Embryonic facial prominence (tissue), 1 donor: ENCODE measurements at regions not wholly inside any gene's neighbourhood (a gene's known extent, or its start where the extent isn't known, plus 50 kb on each side); places are given as distances from the start of the nearest gene placed in this dataset.

Experiments used
- DNase-seq: peaks from one replicate; pipeline ENCODE4 v3.0.0-alpha.2; 2016; ENCODE audit errors: extremely low spot score

DNA sequence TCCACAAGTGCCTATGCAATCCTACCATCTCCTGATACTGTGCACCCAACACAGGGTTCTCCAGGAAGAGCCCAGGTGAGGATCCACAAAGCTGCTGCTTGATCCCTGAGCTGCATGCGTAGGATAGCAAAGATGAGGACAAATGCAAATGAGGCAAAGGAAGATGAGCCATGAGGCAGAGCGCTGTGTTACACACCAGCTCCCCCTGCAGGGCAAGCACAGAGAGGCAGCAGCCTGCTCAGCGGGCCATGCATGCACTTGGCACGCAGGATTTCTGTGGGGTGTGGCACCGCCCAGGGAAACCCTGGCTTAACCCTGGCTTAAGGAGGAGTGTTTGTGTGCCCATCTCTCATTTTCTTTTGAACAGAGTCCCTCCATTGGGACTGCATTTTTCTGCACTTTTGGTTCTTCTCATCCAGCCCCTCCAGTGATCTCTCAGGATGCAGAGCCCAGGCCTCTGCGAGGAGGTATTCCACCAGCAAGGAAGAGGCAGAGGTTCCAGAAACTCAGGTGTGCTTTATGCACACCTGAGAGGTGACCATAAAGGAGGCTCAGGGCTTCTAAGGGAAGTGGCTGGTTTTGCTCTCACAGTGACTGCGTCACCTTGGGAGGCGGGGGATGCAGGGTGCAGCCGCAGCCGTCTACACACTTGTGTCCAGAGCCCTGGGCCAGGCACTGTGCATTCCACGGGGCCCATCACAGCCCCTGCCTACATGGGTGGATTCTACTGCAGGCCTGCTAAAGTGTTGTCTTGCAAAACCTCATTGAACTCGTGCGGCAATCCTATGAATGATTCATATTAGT lies 973.3 kb upstream of the TMEM132C start:
- DNase-seq, result no peak

DNA sequence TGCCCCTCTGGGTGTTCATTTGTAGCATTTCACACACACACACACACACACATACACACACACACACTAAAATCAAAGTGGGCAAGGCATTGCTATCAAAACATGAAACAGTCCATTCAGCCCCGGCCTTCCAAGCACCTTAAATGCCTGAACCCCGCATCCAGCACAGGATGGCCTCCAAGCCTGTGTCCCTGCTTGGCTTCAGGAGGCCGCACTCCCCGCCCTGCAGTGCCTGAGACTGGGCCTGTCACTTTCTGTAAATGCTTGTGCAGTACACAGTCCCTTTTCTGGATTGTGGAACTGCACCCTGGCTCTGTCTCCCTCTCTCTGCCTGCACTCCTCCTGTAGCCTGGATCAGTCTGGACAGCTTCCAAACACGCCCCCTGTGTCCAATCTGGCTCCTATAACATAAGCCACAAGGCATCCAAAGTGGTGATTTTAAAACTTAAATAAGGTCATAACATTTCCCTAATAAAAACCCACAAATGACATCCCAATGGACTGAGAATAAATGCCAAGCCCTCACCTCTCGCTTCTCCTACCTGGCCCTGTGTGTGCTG lies 972.2 kb upstream of the TMEM132C start:
- no peak for DNase-seq

DNA sequence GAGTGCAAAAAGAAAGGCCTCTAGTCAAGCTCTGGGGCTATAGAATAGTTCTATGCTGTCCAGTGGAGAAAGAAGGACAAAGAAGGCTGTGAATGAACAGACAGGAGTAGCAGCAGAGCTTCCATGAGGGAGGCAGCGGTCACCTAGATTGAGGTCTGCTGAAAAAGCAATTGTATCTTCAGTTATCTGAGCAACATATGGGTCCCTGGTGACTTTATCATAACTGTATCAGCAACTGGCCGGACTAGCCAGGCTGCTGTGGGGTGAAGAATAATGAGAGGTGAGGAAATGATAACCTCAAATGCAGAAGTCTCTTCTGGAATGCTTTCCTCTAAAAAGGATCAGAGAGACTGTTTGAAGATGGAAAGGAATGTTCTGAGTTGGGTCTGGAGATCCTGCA lies 971.3 kb upstream of the TMEM132C start:
- DNase-seq, result no peak

DNA sequence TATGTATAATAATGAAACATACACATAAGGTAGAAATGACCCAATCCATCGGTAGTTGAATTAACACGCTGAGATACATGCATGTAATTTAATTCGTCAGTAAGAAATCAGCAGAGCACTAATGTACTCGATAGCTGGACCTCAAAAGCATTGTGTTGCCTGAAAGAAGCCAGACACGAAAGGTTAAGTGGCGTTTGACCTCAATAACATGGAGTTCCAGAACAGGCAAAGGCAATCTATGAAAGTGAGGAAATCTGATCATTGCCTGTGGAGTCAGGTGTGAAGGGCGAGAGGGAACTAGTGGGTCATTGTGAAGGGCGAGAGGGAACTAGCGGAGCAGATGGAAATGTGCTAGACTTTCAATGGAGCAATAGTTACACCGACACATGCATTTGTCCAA lies 970.4 kb upstream of the TMEM132C start:
- DNase-seq, result no peak

DNA sequence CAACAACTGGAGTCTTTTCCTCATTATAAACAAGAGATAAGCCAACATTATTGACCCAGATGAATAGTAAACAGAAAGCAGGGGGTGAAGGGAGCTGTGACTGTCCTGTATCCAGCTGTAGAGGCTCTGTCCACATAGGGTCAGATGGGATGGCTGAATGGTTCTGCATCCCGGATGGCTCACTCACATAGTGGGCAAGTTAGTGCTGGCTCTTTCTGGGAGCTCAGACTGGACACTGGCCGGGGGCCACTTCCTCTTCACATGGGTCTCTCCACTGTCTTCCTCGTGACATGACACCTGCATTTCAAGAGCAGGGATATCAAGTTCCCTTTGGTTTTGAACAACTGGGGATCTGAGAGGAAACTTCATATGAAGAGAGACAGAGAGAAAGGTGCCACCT lies 969.6 kb upstream of the TMEM132C start:
- DNase-seq, result no peak

DNA sequence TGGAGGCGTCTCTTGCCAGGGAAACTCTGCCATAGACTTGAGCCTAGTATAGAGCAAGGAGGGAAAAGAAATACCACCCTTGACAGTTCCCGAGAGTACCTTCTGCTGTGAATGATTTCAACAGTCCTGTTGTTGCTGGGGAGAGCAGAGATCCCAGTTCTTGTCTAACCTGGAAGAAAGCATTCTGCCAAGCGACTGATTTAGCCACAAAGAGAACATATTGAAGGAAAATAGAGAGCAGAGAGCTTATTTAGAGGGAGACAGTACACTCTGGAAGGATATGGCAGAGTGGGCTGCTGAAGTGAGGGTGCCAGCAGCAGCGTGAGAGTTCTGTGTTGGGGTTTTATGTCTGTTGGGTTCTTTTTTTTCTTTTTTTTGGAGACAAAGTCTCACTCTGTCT lies 966.9 kb upstream of the TMEM132C start:
- DNase-seq, result no peak

DNA sequence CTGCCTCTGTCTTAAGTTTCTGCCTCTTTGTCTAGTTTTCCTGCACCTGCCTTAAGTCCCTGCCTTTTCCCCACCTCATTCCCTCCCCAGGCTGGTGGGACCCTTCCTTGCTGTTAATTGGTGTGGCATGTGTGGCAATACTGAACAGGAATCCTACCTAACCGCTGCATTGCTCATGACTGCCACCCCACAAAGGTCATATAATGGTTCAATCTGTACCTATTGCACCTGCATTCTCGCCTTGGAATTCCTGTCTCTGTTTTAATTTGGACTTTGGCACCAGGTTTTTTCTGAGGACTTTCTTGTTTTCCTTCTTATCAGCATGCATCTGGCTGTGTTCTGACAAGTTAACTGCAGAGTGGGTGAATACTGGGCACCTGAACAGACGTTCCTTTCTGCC lies 966.2 kb upstream of the TMEM132C start:
- DNase-seq, result no peak

DNA sequence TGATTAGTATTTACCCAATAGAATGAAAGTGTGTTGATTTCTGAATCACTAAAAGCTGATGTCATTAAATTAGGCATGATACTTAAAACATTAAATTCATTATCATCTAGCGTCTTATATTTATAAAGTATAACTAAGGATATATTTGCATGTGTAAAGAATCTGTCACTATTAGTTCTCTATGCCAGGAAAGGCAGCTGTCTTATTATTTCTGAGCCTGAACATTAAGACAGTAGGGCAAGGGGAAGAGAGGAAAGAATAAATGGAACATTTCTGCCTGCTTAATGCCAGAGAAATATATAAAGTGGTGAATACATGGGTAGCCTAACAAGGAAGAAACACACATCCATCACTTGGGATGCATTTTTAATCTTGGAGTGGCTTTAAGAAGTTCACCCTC lies 965.1 kb upstream of the TMEM132C start:
- DNase-seq, result no peak

DNA sequence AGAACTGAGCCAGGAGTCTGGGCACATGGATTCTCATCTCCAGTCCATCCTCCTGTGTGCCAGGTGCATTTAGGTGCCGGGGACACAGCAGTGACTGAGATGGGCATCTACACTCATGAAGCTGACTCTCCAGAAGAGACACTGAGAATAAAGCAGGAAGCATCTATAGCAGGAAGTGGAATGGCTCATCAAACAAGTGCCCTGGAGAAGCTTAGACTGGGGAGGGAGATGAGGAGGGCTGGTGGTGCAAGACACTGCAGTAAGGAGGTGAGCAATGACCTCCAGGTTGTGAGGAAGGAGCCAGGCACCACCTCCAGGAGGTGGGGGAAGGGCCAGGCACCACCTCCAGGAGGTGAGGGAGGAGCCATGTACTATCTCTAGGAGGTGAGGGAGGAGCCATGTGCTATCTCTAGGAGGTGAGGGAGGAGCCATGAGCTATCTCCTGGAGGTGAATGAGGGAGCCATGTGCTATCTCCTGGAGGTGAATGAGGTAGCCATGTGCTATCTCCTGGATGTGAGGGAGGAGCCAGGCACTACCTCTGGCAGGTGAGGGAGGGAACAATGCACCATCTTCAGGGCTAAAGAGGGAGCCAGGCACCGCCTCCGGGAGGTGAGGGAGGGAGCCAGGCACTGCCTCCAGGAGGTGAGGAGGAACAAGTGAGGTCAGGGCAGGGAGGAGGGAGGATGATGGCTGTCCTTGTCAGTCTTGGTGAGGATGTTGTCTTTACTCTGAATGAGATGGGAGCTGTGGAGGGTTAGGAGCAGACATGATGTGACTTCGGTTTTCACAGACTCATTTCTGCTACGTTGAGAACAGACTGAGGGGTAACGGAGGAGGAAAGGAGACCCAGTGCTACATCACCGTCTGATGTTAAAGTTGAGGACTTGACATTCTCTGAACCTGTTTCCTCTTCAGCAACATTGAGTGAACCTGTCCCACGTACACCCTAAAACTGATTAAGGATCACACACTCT lies 961.9 kb upstream of the TMEM132C start:
- DNase-seq, result no peak

DNA sequence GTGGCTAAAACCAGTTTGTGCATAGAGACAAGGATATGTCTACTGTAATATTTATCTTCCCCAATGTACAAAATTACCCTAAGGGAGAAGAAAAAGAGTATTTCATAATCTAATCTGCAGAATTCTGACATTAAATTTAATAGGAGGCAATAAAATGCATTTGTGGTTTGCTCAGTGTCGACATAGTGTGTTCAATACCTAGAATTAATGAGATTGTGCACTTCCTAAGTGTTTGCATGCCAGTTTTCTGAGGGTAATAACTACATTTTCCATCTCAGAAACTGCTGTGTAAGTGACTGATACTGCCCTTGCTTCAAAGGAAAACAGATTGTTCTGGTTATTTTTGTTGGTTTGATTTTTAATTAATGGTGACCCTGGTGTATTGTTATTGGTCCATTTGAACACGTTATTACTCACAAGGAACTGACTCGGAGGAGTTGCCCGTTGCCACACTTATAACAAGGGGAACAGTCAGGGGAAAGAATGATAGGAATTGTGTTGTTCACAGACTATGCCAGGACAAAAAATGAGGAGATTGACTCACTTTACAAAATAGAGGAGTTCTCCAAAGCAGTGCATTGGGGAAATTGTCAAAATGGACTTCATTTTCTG lies 960.3 kb upstream of the TMEM132C start:
- no peak for DNase-seq

DNA sequence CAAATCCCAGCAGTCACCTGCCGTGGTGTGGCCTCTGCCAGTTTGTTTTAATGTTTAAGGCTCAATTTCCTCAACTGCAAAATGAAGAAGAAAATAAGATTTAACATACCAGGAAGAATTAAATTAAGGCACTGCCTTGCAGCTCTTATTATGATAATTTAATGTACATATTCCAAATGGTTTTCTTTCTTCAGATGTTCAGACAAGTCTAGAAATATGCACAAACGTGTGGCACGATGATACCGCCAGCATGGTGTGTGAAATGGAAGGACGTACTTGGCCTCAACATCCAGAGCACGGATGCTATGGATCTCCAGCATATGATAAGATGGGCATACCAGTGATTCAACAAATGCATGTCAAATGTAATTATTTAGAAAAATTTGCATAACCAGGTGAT lies 959.4 kb upstream of the TMEM132C start:
- no peak for DNase-seq

DNA sequence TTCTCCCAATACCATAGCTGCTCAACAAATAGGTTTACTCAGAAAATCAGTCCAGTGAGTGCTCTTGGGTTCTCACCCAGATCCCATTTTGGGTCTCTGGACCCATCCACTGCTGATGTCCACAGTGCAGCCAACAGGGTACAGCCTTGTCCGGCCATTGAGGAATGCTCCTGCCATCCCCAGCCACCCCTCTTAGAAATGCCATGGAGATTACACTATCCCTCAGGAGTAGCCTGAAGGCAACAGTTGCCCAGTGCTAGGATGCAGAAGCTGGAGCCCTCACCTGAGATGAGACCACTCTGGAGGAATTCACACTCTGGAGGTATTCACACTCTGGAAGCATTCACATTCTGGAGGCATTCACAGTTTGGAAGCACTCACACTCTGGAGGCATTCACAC lies 958.8 kb upstream of the TMEM132C start:
- DNase-seq, result no peak

DNA sequence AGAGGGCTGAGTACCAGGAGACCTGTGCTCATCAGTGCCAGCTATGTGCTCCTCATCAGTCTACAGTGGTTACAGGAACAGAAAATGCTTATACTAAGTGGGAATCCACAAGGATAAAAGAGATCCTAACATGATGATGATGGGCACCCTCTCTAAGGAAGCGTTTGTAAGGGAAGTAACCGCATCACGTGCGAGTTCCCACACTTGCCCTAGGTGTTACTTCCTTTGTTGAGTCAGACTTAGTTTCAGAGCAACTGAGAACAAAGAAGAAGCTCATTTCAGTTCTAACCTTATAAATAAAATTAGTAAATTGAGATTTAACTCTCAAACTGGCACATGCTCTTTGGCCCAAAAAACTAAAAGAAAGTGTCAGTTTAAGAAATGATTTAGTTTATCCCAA lies 956.4 kb upstream of the TMEM132C start:
- no peak for DNase-seq

DNA sequence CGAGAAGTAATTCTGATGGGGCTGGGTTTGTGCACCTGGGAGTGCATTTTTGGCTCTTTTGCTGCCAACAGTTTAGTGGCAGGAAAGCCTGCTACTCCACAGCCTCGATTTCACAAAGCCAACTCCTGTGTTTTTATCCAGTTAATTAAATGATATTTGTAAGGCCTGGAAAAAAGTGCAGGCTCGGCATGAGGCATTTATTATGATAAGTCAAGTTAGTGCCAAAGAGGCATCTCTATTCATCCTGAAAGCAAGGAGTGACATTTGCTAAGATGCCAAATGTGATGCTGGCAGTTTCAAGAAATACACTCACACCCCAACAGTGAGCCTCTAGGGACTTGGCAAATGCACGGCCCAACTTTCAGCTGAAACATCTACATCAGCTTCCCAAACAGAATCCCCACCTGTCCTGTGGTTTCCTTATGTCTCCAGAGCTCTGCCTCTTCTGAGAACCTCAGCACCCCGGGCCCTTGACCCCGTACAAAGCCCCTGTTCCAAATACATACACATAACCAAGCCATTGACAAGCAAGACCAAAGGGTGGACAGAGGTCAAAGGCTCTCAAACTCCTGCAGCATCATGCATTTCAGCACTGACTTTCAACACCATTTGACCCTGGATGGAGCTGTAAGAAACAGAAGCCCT lies 955.1 kb upstream of the TMEM132C start:
- no peak for DNase-seq

DNA sequence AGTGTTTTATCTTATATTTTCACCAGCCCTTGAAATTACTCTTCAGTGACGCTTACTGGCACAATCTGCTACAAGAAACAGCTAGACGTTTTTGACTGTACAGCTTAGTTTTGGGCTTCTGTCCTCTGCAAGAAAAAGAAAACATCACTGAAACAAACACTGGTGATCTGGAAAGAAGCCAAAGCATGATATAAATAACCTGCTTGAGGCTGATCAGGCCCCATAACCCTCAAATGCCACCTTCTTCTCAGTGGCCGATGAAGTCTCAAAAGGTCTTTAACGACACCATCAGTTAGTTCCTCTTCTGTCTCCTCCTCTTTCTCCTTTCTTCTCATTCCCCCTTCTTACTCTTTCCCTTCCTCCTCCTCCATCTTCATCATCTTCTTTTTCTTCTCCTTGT lies 942.3 kb upstream of the TMEM132C start:
- DNase-seq, result no peak

DNA sequence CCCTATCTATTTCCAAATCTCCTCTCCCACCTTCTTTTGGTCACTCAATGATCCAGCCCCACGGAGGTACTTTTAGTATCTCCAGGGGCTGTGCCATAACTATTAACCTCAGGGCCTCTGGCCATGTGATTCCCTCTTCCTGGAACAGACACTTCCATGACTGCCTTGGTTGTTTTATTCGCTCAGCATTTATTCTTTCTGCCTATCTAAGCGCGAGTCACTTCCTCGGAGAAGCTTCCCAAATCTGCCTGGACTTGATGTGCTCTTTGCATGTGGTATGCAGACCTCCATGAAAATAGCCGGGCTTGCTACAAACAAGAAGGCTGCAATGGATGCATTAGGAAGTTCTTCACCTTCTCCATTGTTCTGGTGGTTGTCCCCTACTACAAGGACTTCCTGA lies 939.0 kb upstream of the TMEM132C start:
- DNase-seq, result no peak

DNA sequence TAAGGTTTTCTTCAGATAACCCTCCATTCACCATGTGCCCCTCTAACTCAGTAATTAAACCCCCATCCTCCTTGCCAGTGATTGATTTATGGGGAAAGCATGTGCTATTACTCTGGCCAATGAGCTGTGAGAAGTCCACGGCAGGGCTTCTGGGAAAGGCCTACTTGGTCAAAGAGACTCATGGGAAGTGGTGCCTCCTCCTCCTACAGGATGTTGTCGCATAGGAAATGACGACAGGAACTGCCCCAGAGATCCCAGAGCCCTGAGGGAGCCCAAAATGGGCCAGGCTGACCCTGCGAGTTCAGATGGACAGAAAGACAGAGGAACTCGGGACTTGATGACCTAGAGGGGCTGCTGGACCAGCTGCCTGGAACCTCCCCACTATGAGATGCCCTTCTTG lies 938.1 kb upstream of the TMEM132C start:
- no peak for DNase-seq

DNA sequence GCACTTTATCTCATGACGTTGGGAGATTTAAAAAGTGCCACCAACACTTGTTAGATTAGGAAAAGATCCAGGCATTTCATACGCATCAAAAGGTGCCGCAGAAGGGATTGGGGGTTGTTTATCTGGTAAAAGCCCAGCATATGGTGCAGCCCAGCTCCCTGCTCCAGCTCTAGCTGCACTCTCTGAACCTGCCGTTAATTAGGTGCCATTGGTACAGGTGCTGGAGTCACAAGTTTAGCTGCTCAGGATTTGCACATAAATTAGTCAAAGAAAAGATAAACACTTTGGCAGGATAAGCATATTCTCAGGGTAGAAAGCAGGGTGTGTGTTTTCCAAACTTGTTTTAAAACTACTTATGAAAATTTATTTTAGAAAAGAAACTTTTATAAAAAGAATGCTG lies 932.6 kb upstream of the TMEM132C start:
- no peak for DNase-seq

DNA sequence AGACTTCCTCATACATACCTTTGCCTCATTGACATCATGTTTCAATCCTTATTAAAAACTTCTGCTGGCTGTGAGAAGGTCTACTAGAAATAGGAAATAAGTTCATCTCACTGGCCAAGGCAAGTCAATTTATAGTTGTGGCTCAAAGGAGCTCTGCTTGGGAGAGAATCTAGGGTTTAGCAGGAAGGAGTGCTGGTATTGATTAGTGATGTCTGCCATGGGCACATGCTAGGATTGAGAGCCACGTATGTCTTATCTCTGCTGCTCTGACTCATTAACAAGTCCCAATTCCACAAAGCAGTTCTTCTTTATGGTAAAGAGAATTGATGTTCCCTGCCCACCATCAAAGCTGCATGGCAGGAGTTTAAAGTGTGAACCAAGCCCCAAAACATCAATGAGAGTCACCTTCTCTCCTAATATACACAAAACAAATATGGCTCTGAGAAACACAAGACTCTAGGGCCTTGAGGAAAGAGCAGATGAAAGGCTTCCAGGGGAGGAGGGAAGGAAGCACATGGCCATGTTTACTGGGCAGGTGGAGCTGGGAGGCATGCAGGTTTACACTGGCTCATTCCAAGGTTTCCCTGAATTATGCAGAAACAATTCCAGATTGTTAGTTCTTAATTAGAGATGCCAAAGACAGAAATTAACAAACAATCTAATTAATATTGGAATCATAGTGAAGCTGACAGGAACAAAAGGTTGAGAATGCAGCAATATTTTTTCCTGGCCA lies 931.9 kb upstream of the TMEM132C start:
- no peak for DNase-seq

DNA sequence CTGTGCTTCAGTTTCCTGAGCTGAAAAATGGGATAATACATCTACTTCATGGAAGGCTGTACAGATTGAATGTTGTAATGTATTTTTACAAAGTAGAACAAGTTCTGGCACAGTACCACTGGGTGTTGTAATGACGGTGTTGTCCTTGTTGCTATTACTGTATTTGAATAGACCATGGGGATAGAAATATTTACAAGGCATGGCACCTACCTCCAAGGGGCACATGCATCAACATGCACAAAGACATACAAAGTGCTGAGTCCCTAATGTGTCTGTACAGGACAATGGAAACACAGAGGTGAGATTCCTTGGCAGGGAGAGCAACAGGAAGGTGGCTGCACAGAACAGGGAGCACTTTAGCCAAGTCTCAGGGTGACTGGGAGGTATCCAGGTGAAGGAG lies 930.6 kb upstream of the TMEM132C start:
- no peak for DNase-seq

DNA sequence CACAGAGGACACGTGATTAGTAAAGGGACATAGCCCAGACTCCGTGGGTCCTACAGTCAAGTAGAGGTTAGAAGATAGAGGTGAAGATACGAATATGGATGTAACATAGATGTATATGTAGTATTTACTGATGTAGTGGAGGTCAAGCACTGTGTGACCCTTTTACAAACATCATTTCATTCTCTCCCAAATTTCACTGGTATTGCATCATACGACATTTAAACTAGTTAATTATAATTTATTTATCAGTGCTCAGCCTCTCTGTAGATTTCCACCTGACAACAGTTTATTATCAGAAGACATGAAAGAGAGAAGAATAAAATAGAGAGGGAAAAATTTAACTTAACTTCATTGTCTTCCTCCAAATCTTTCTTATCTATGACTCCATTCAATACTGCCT lies 927.9 kb upstream of the TMEM132C start:
- DNase-seq, result no peak
